IMR-90 (cell line): ENCODE measurements at regions not wholly inside any gene's neighbourhood (a gene's known extent, or its start where the extent isn't known, plus 50 kb on each side); places are given as distances from the start of the nearest gene placed in this dataset.

Experiments used
- ATAC-seq: fragments of 200-7000 bp; cut with Tn5 transposase; 2 replicates; pipeline ENCODE4 v1.9.1; 2020; ENCODE audit warnings: low read depth, mild to moderate bottlenecking, moderate library complexity
- BruUV-seq: library from RNA; stranded (reverse); fragments of 400-500 nt; replicated peaks from 2 replicates; lab custom pipeline; 2021; lab: Mats Ljungman, UMichigan
- CTCF ChIA-PET: fragments of 300-600 bp; formaldehyde crosslinking; extraction: SDS; loops from one replicate; lab custom pipeline; 2021; ENCODE audit warnings: antibody characterized with exemption; lab: Yijun Ruan, JAX
- POLR2A ChIA-PET: fragments of 300-600 bp; sonication (Branson Sonifier 250); formaldehyde crosslinking; loops from one replicate; lab custom pipeline; 2022; ENCODE audit warnings: antibody characterized with exemption; ENCODE audit not compliant: unreplicated experiment; lab: Charles Lee
- DNase-seq: peaks from one replicate; pipeline ENCODE4 v3.0.0; 2013
- H2AFZ ChIP-seq: replicated peaks from 2 replicates; pipeline ENCODE3; 2013; ENCODE audit warnings: low read length, mild to moderate bottlenecking; ENCODE audit not compliant: poor library complexity
- H2AK5ac ChIP-seq: 2 replicates; pipeline ENCODE4 v1.6.1; 2013; ENCODE audit warnings: low read depth, low read length, inconsistent platforms
- H2AK9ac ChIP-seq: replicated peaks from 2 replicates; pipeline ENCODE3; 2013; ENCODE audit warnings: mild to moderate bottlenecking, low read depth, low read length, moderate library complexity; ENCODE audit not compliant: poor library complexity
- H2BK120ac ChIP-seq: 2 replicates; pipeline ENCODE4 v1.6.1; 2013; ENCODE audit warnings: low read depth, low read length, inconsistent platforms
- H2BK15ac ChIP-seq: 3 replicates; pipeline ENCODE4 v1.6.1; 2013; ENCODE audit warnings: low read depth, low read length, inconsistent platforms
- H2BK20ac ChIP-seq: 2 replicates; pipeline ENCODE4 v1.6.1; 2013; ENCODE audit warnings: low read depth, mild to moderate bottlenecking, inconsistent platforms, low read length, moderate library complexity
- H2BK5ac ChIP-seq: 2 replicates; pipeline ENCODE4 v1.6.1; 2013; ENCODE audit warnings: mild to moderate bottlenecking, low read depth, low read length, inconsistent platforms; ENCODE audit not compliant: poor library complexity, severe bottlenecking
- H3K14ac ChIP-seq: replicated peaks from 2 replicates; pipeline ENCODE4 v1.6.1; 2013; ENCODE audit warnings: low read depth, low read length, inconsistent platforms
- H3K18ac ChIP-seq: 2 replicates; pipeline ENCODE4 v1.6.1; 2013; ENCODE audit warnings: low read depth, low read length, control low read depth
- H3K23ac ChIP-seq: 2 replicates; pipeline ENCODE4 v1.6.1; 2013; ENCODE audit warnings: low read depth, low read length, inconsistent platforms
- H3K27ac ChIP-seq: 2 replicates; pipeline ENCODE4 v1.5.1; 2013; ENCODE audit warnings: mild to moderate bottlenecking, control low read depth, low read length; ENCODE audit not compliant: insufficient read depth
- H3K27me3 ChIP-seq: 2 replicates; pipeline ENCODE4 v1.6.1; 2013; ENCODE audit warnings: low read length; ENCODE audit not compliant: control insufficient read depth, insufficient read depth
- H3K36me3 ChIP-seq: 2 replicates; pipeline ENCODE4 v1.6.1; 2013; ENCODE audit warnings: low read length, mixed read lengths; ENCODE audit not compliant: control insufficient read depth, insufficient read depth
- H3K4ac ChIP-seq: 2 replicates; pipeline ENCODE4 v1.6.1; 2013; ENCODE audit warnings: low read depth, low read length, inconsistent platforms
- H3K4me1 ChIP-seq: 2 replicates; pipeline ENCODE4 v1.6.1; 2013; ENCODE audit warnings: low read length, mixed read lengths; ENCODE audit not compliant: control insufficient read depth, insufficient read depth
- H3K4me2 ChIP-seq: 2 replicates; pipeline ENCODE4 v1.6.1; 2013; ENCODE audit warnings: low read depth, mild to moderate bottlenecking, control low read depth, low read length, moderate library complexity
- H3K4me3 ChIP-seq: 2 replicates; pipeline ENCODE4 v1.5.1; 2013; ENCODE audit warnings: low read depth, mild to moderate bottlenecking, control low read depth, low read length, moderate library complexity; ENCODE audit not compliant: insufficient read depth
- H3K56ac ChIP-seq: 2 replicates; pipeline ENCODE4 v1.6.1; 2013; ENCODE audit warnings: low read length, inconsistent platforms; ENCODE audit not compliant: insufficient read depth; ENCODE audit errors: extremely low read depth
- H3K79me1 ChIP-seq, 2 experiments: 2 replicates each; pipeline ENCODE4 v1.6.1; 2013; ENCODE audit warnings: low read length in 2 of 2, inconsistent platforms in 1 of 2, low read depth in 1 of 2
- H3K9ac ChIP-seq: 2 replicates; pipeline ENCODE4 v1.6.1; 2013; ENCODE audit warnings: low read depth, low read length, control low read depth
- H3K9me1 ChIP-seq: 2 replicates; pipeline ENCODE4 v1.6.1; 2013; ENCODE audit warnings: low read length, inconsistent platforms; ENCODE audit not compliant: insufficient read depth
- H3K9me3 ChIP-seq: 2 replicates; pipeline ENCODE4 v1.6.1; 2013; ENCODE audit warnings: low read length; ENCODE audit not compliant: control insufficient read depth, insufficient read depth
- H4K20me1 ChIP-seq: 2 replicates; pipeline ENCODE4 v1.6.1; 2013; ENCODE audit warnings: low read length, inconsistent platforms; ENCODE audit not compliant: insufficient read depth
- H4K5ac ChIP-seq: 2 replicates; pipeline ENCODE4 v1.6.1; 2013; ENCODE audit warnings: mild to moderate bottlenecking, low read depth, low read length, control low read depth
- H4K8ac ChIP-seq, 2 experiments: 2 replicates each; pipeline ENCODE4 v1.6.1; 2013; ENCODE audit warnings: low read depth in 2 of 2, low read length in 2 of 2, control low read depth in 1 of 2, inconsistent platforms in 1 of 2
- H4K91ac ChIP-seq: 2 replicates; pipeline ENCODE4 v1.6.1; 2013; ENCODE audit warnings: low read depth, low read length, inconsistent platforms; ENCODE audit not compliant: insufficient read depth
- CHD1 ChIP-seq: IDR thresholded peaks from 2 replicates; pipeline ENCODE4 v1.6.1; 2012; ENCODE audit warnings: low read depth, low read length, improper control_type of control experiment
- MAZ ChIP-seq: IDR thresholded peaks from 2 replicates; pipeline ENCODE4 v1.6.1; 2012; ENCODE audit warnings: low read depth, mild to moderate bottlenecking, low read length, improper control_type of control experiment, moderate library complexity, borderline replicate concordance
- RAD21 ChIP-seq: IDR thresholded peaks from 2 replicates; pipeline ENCODE4 v1.6.1; 2012; ENCODE audit warnings: low read length, improper control_type of control experiment
- RCOR1 ChIP-seq: IDR thresholded peaks from 2 replicates; pipeline ENCODE4 v1.6.1; 2012; ENCODE audit warnings: mild to moderate bottlenecking, low read length, improper control_type of control experiment; ENCODE audit not compliant: insufficient replicate concordance
- RFX5 ChIP-seq: IDR thresholded peaks from 2 replicates; pipeline ENCODE4 v1.8.0; 2012; ENCODE audit warnings: low read depth, mild to moderate bottlenecking, low read length, moderate library complexity
- WGBS, 2 experiments: methylation state at CpG; one replicate each; pipeline versions ENCODE4 v1.1.5 to v1.1.7; 2013; ENCODE audit warnings: missing lambda C conversion rate in 2 of 2; ENCODE audit not compliant: insufficient read length in 1 of 2; ENCODE audit errors: extremely low coverage in 2 of 2; 5-methylcytosine and 5-hydroxymethylcytosine counted together
- dilution Hi-C: fragments of 300-500 bp; cut with HindIII; formaldehyde crosslinking; loops from one replicate; pipeline ENCODE4 v1.14.3; 2018; ENCODE audit warnings: low sequenced_read_pairs; ENCODE audit not compliant: unreplicated experiment
- in situ Hi-C: fragments of 300-500 bp; cut with MboI; formaldehyde crosslinking; loops from 3 replicates; pipeline ENCODE4 v1.14.3; 2019; ENCODE audit warnings: low sequenced_read_pairs, inconsistent platforms, mixed read lengths
- intact Hi-C: fragments of 100-400 bp; cut with micrococcal nuclease; formaldehyde crosslinking; loops from 2 replicates; pipeline ENCODE4 v1.10.0; 2022
- TF ChIP-seq, protein P1 (sequence below): fragments of 150-350 bp; IDR thresholded peaks from 2 replicates; pipeline ENCODE4 v1.6.1; 2017; ENCODE audit warnings: mild to moderate bottlenecking, antibody characterized with exemption, low read length, low read depth

DNA sequence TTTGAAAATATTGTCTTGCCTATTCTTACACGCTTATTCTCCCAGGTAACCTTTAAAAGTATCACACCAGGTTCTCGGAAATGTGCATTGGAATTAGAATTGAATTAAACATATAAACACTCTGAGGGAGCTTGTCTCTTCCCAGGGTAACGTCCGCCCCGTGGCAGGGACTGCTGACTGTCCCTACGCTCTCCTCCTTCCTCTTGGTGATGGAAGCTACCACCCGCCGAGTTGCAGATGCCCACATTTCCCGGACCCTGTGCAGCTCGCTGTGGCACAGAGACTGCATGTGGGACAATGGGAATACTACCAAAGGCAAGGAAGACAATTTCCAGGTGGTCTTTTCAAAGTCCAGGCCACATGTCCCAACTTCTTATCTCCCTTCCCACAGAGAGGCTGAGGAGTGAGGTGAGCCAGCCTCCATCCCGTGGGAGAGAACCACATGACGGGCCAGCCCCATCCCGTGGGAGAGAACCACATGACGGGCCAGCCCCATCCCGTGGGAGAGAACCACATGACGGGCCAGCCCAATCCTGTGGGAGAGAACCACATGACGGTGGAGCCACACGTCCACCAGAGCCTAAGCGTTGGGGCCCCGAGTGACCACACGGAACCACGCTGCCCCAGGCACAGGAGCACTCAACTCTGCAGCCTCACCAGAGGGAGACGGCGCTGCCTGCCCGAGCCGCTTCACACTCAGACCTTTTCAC is 249.4 kb upstream of the IRX1 start:
- no peaks in the 10 kb centered on the region for H3K4me1 ChIP-seq
- no peak overlapping the region for H4K8ac ChIP-seq
- H3K9me3 ChIP-seq, result peaks cover 46% of the 10 kb centered on the region
- H3K56ac ChIP-seq, result no peak overlapping the region
- no peak overlapping the region for H4K5ac ChIP-seq
- H2BK5ac ChIP-seq, result no peak overlapping the region
- no peak overlapping the region for H4K91ac ChIP-seq
- no peaks in the 10 kb centered on the region for H3K79me1 ChIP-seq
- in situ Hi-C loops, result no loop called here
- no peak overlapping the region for H3K4me2 ChIP-seq
- no peaks in the 10 kb centered on the region for H4K20me1 ChIP-seq
- no peak overlapping the region for H2AK5ac ChIP-seq
- H3K4ac ChIP-seq, result no peak overlapping the region
- BruUV-seq, result no TSS peak
- no peak overlapping the region for H3K4me3 ChIP-seq
- no peak overlapping the region for H3K18ac ChIP-seq
- no peak overlapping the region for H3K27ac ChIP-seq
- H2AK9ac ChIP-seq, result no peak overlapping the region
- intact Hi-C loops, result no loop called here
- H3K9me1 ChIP-seq, result no peaks in the 10 kb centered on the region
- DNase-seq, result no peak
- WGBS, 2 experiments, result 91% methylated on average over 4 of the region's 26 CpGs; no CpG with 5 or more reads in 1 of the 2 experiments
- POLR2A ChIA-PET, result no interaction called here
- H2BK15ac ChIP-seq, result no peak overlapping the region
- TF ChIP-seq, protein P1, sequence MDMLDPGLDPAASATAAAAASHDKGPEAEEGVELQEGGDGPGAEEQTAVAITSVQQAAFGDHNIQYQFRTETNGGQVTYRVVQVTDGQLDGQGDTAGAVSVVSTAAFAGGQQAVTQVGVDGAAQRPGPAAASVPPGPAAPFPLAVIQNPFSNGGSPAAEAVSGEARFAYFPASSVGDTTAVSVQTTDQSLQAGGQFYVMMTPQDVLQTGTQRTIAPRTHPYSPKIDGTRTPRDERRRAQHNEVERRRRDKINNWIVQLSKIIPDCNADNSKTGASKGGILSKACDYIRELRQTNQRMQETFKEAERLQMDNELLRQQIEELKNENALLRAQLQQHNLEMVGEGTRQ, result no peak
- TF ChIP-seq MAZ (no peak), RAD21 (no peak), RCOR1 (no peak), RFX5 (no peak), CHD1 (no peak)
- dilution Hi-C loops, result no loop called here
- H2BK20ac ChIP-seq, result no peak overlapping the region
- H3K14ac ChIP-seq, result no peak overlapping the region
- no peak overlapping the region for H3K23ac ChIP-seq
- no peak overlapping the region for H2AFZ ChIP-seq
- ATAC-seq, result no peak
- no peaks in the 10 kb centered on the region for H3K27me3 ChIP-seq
- CTCF ChIA-PET, result no interaction called here
- H3K36me3 ChIP-seq, result no peaks in the 10 kb centered on the region
- H2BK120ac ChIP-seq, result no peak overlapping the region
- H3K9ac ChIP-seq, result no peak overlapping the region
